Esophagus squamous epithelium (tissue), 5 donors: ENCODE measurements at regions not wholly inside any gene's neighbourhood (a gene's known extent, or its start where the extent isn't known, plus 50 kb on each side); places are given as distances from the start of the nearest gene placed in this dataset.

Experiments used
- DNase-seq: peaks from one replicate; lab custom pipeline; 2025; lab: John Stamatoyannopoulos, UW
- H3K27ac ChIP-seq, 4 donors: fragments of 200-600 bp; sonication (generic); one replicate each; pipeline ENCODE4 v1.5.1; 2016 to 2019; ENCODE audit warnings: mild to moderate bottlenecking in 1 of 4
- H3K27me3 ChIP-seq, 4 donors: fragments of 200-600 bp; sonication (generic); 1 replicate in 3 of 4; 2 replicates in 1 of 4; pipeline versions ENCODE4 v1.5.1 to v1.6.0; 2017 to 2021; ENCODE audit warnings: antibody characterized with exemption in 1 of 4
- H3K36me3 ChIP-seq, 3 donors: fragments of 200-600 bp; sonication (generic); one replicate each; pipeline ENCODE4 v1.5.1; 2016 to 2019
- H3K4me1 ChIP-seq, 3 donors: fragments of 200-600 bp; sonication (generic); one replicate each; pipeline ENCODE4 v1.5.1; 2017 to 2019
- H3K4me3 ChIP-seq, 4 donors: fragments of 200-600 bp; sonication (generic); 1 replicate in 3 of 4; 2 replicates in 1 of 4; pipeline ENCODE4 v1.5.1; 2016 to 2019; ENCODE audit warnings: mild to moderate bottlenecking in 2 of 4, moderate library complexity in 1 of 4
- H3K9me3 ChIP-seq, 3 donors: fragments of 200-600 bp; sonication (generic); one replicate each; pipeline ENCODE4 v1.5.1; 2016 to 2019
- POLR2A ChIP-seq, 4 donors: fragments of 450-650 bp; IDR thresholded peaks; one replicate each; pipeline ENCODE4 v1.6.1; 2017; ENCODE audit warnings: antibody characterized with exemption in 4 of 4, mild to moderate bottlenecking in 4 of 4, moderate library complexity in 3 of 4
- WGBS, 2 donors: methylation state at CpG; one replicate each; pipeline ENCODE4 v1.1.5; 2018; 5-methylcytosine and 5-hydroxymethylcytosine counted together
- intact Hi-C: fragments of 100-400 bp; cut with DNase I; formaldehyde crosslinking; loops from one replicate; pipeline ENCODE4 v1.15.0; 2022
- TF ChIP-seq, protein P1 (sequence below), 6 experiments: fragments of 450-650 bp in 4 of 6; fragments of 200-600 bp in 2 of 6; sonication (generic) in 2 of 6; IDR thresholded peaks; one replicate each; pipeline ENCODE4 v1.5.1; 2016 to 2019; ENCODE audit warnings: antibody characterized with exemption in 6 of 6, mild to moderate bottlenecking in 4 of 6, moderate library complexity in 4 of 6
- donor health status: DM: yes; HTN: yes; CAD: no.

- Histone ChIP-seq H3K9me3 (no peaks in the 10 kb centered on the region), H3K4me1 (no peaks in the 10 kb centered on the region), H3K27me3 (no peaks in the 10 kb centered on the region), H3K27ac (no peak overlapping the region), H3K36me3 (no peaks in the 10 kb centered on the region), H3K4me3 (no peak overlapping the region)
- DNase-seq, result no peak
- WGBS, 2 donors, result 85 to 91% methylated on average over 9 to 10 of the region's 10 CpGs
- TF ChIP-seq, protein P1, sequence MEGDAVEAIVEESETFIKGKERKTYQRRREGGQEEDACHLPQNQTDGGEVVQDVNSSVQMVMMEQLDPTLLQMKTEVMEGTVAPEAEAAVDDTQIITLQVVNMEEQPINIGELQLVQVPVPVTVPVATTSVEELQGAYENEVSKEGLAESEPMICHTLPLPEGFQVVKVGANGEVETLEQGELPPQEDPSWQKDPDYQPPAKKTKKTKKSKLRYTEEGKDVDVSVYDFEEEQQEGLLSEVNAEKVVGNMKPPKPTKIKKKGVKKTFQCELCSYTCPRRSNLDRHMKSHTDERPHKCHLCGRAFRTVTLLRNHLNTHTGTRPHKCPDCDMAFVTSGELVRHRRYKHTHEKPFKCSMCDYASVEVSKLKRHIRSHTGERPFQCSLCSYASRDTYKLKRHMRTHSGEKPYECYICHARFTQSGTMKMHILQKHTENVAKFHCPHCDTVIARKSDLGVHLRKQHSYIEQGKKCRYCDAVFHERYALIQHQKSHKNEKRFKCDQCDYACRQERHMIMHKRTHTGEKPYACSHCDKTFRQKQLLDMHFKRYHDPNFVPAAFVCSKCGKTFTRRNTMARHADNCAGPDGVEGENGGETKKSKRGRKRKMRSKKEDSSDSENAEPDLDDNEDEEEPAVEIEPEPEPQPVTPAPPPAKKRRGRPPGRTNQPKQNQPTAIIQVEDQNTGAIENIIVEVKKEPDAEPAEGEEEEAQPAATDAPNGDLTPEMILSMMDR (IDR thresholded peaks at IDR 0.05), result no peak
- TF ChIP-seq POLR2A (IDR thresholded peaks at IDR 0.05), result no peak
- intact Hi-C loops, result no loop called here
These were observed 102.5 kb upstream of the KIF26B start for GRCh38 chr1:245052258-245052657.

DNA sequence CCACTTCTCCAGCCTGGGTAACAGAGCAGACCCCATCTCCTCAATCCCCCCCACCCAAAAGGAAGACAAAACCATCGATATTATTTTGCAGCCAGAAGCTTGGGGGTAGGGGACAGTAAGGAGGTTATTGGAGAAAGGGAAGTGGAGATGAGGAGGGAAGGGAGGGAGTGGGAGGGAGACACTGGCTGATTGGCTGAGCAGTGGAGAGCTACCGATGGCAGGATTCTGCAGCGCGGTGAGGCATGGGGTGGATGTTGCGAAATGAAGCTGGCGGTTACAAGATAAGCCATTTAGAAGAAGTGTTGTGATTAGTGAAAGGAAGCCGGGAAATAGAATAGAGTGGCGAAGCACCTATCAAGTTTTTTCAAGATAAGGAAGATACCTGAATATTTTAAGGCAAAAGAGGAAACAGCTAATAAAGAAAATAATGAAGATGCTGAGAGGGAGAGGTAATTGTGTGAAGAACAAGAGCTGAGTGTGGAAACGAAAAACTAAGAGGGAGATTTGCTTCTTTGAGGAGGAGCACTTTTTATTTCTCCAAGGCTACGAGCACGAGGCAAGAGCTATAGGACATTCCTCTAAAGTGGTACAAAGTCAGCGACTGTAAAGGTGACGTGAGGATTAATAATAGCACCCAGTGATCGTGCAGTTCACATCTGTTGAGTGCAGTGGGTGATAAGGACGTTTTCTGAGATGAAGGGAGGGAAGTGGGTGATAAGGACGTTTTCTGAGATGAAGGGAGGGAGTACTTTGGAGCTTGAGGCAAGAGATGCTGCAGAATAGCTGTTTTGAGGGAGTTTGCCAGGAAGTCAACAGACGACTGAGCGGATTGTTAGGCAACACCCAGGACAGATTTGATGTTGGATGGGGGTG is 103.2 kb upstream of the KIF26B start:
- Histone ChIP-seq H3K4me1 (no peaks in the 10 kb centered on the region), H3K4me3 (no peak overlapping the region), H3K36me3 (no peaks in the 10 kb centered on the region), H3K27me3 (no peaks in the 10 kb centered on the region), H3K9me3 (no peaks in the 10 kb centered on the region), H3K27ac (no peak overlapping the region)
- WGBS, 2 donors, result 62 to 64% methylated on average over 18 of the region's 18 CpGs
- DNase-seq, result no peak
- intact Hi-C loops, result no loop called here
- no peak for TF ChIP-seq POLR2A (IDR thresholded peaks at IDR 0.05)
- TF ChIP-seq, protein P1 (IDR thresholded peaks at IDR 0.05), result no peak

GRCh38 chr1:245046769-245047168 is 108.0 kb upstream of the KIF26B start:
- no peaks in the 10 kb centered on the region for H3K36me3 ChIP-seq
- intact Hi-C loops, result loop anchor here (10.0 kb wide), 1 partner anchor 442 kb away; no protein-coding TSS in a partner anchor
- no peaks in the 10 kb centered on the region for H3K27me3 ChIP-seq
- no peak for TF ChIP-seq POLR2A (IDR thresholded peaks at IDR 0.05)
- TF ChIP-seq, protein P1 (IDR thresholded peaks at IDR 0.05), result no peak
- no peak for DNase-seq
- H3K4me1 ChIP-seq, result peaks cover 0 to 16% (median 0%) of the 10 kb centered on the region in 3 donors
- no peak overlapping the region for H3K27ac ChIP-seq
- no peaks in the 10 kb centered on the region for H3K9me3 ChIP-seq
- WGBS, 2 donors, result 94% methylated on average over 6 to 7 of the region's 11 CpGs
- no peak overlapping the region for H3K4me3 ChIP-seq

DNA sequence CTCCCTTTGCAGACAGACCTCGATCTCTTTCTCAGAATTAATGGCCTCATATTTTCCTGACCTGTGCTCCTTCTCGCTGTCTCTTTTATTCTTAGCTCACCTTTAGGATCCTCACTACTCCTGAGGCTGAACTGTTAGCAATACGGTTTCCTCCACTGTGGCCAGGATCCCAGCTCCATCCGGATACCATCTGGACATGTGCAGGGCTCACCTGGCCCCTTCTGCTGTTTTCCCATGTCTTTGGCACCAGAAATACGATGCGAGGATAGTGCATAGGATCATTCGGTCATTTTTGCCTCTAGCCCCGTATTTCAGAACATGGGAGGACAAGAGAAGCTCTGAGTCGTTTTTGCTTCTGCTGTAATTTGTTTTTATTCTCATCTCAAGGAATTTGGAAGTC is 108.5 kb upstream of the KIF26B start:
- Histone ChIP-seq H3K4me3 (no peak overlapping the region), H3K4me1 (peaks cover 0 to 16% (median 0%) of the 10 kb centered on the region in 3 donors), H3K9me3 (no peaks in the 10 kb centered on the region), H3K27ac (no peak overlapping the region), H3K36me3 (no peaks in the 10 kb centered on the region), H3K27me3 (no peaks in the 10 kb centered on the region)
- no peak for DNase-seq
- TF ChIP-seq, protein P1 (IDR thresholded peaks at IDR 0.05), result no peak
- no peak for TF ChIP-seq POLR2A (IDR thresholded peaks at IDR 0.05)
- intact Hi-C loops, result loop anchor here (10.0 kb wide), 1 partner anchor 442 kb away; no protein-coding TSS in a partner anchor
- WGBS, 2 donors, result 88 to 89% methylated on average over 9 of the region's 9 CpGs
